ENCODE measurements at regions not wholly inside any gene's neighbourhood (a gene's known extent, or its start where the extent isn't known, plus 50 kb on each side); places are given as distances from the start of the nearest gene placed in this dataset.

- TF ChIP-seq YY1 (IDR thresholded peaks at IDR 0.05) (no peak), SP1 (IDR thresholded peaks at IDR 0.05) (no peak), JUND (IDR thresholded peaks at IDR 0.05) (no peak), NR2F2 (IDR thresholded peaks at IDR 0.05) (no peak), HNF4G (IDR thresholded peaks at IDR 0.05) (no peak), FOXA1 (IDR thresholded peaks at IDR 0.05) (no peak), EGR1 (IDR thresholded peaks at IDR 0.05; ENCODE audit: low read depth in 2 of 2) (no peak), FOXA2 (IDR thresholded peaks at IDR 0.05) (no peak), MAX (IDR thresholded peaks at IDR 0.05) (no peak), RXRA (IDR thresholded peaks at IDR 0.05) (no peak), HNF4A (conservative IDR thresholded peaks at IDR 0.05) (no peak), RAD21 (IDR thresholded peaks at IDR 0.05) (no peak), ZBTB33 (IDR thresholded peaks at IDR 0.05) (no peak), REST (IDR thresholded peaks at IDR 0.05) (no peak)
- TF ChIP-seq, protein P1, sequence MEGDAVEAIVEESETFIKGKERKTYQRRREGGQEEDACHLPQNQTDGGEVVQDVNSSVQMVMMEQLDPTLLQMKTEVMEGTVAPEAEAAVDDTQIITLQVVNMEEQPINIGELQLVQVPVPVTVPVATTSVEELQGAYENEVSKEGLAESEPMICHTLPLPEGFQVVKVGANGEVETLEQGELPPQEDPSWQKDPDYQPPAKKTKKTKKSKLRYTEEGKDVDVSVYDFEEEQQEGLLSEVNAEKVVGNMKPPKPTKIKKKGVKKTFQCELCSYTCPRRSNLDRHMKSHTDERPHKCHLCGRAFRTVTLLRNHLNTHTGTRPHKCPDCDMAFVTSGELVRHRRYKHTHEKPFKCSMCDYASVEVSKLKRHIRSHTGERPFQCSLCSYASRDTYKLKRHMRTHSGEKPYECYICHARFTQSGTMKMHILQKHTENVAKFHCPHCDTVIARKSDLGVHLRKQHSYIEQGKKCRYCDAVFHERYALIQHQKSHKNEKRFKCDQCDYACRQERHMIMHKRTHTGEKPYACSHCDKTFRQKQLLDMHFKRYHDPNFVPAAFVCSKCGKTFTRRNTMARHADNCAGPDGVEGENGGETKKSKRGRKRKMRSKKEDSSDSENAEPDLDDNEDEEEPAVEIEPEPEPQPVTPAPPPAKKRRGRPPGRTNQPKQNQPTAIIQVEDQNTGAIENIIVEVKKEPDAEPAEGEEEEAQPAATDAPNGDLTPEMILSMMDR (IDR thresholded peaks at IDR 0.05; ENCODE audit: low read depth, low read length, missing input control): no peak
- DNase-seq (ENCODE audit: low spot score): no peak
- Histone ChIP-seq H3K9me3 (ENCODE audit: control insufficient read depth in 4 of 4, low read length in 3 of 4) (peaks cover 0 to 2% (median 0%) of the 10 kb centered on the region in 4 donors), H3K4me3 (ENCODE audit: low read depth in 1 of 3, low read length in 3 of 3) (no peak overlapping the region), H3K27ac (ENCODE audit: low read depth in 1 of 2, low read length in 2 of 2) (no peak overlapping the region), H3K27me3 (ENCODE audit: control insufficient read depth in 4 of 4, insufficient read depth in 4 of 4, low read length in 3 of 4) (no peaks in the 10 kb centered on the region), H3K36me3 (ENCODE audit: control insufficient read depth in 4 of 4, insufficient read depth in 3 of 4, low read depth in 1 of 4, low read length in 3 of 4) (no peaks in the 10 kb centered on the region), H3K4me1 (ENCODE audit: control insufficient read depth in 4 of 4, insufficient read depth in 4 of 4, low read length in 3 of 4) (no peaks in the 10 kb centered on the region), H3K9ac (ENCODE audit: low read depth in 1 of 2, low read length in 2 of 2) (no peak overlapping the region)
- WGBS: 60% methylated on average over 4 of the region's 4 CpGs
Observed at GRCh38 chr5:135776457-135776856, 58.0 kb upstream of the SLC25A48 start.

- TF ChIP-seq GABPA (IDR thresholded peaks at IDR 0.05 in 1 of 2, conservative IDR thresholded peaks at IDR 0.05 in 1 of 2) (no peak), HNF4G (IDR thresholded peaks at IDR 0.05) (no peak), HNF4A (conservative IDR thresholded peaks at IDR 0.05) (no peak), YY1 (IDR thresholded peaks at IDR 0.05) (no peak), TAF1 (conservative IDR thresholded peaks at IDR 0.05) (no peak), FOXA1 (IDR thresholded peaks at IDR 0.05) (no peak), ZBTB33 (IDR thresholded peaks at IDR 0.05) (no peak), RXRA (IDR thresholded peaks at IDR 0.05) (no peak), FOXA2 (IDR thresholded peaks at IDR 0.05) (no peak), NR2F2 (IDR thresholded peaks at IDR 0.05) (no peak), EGR1 (IDR thresholded peaks at IDR 0.05; ENCODE audit: low read depth in 2 of 2) (no peak), JUND (IDR thresholded peaks at IDR 0.05) (no peak)
- H3K4me1 ChIP-seq (ENCODE audit: control insufficient read depth in 4 of 4, insufficient read depth in 4 of 4, low read length in 3 of 4): no peaks in the 10 kb centered on the region
- WGBS: 67% methylated on average over 6 of the region's 6 CpGs
- H3K27me3 ChIP-seq (ENCODE audit: control insufficient read depth in 4 of 4, insufficient read depth in 4 of 4, low read length in 3 of 4): peaks cover 0 to 7% (median 1%) of the 10 kb centered on the region in 4 donors
- H3K27ac ChIP-seq (ENCODE audit: low read depth in 1 of 2, low read length in 2 of 2): no peak overlapping the region
- H3K9me3 ChIP-seq (ENCODE audit: control insufficient read depth in 4 of 4, low read length in 3 of 4): peaks cover 0 to 4% (median 0%) of the 10 kb centered on the region in 4 donors
- no peak for DNase-seq (ENCODE audit: low spot score)
- no peak overlapping the region for H3K4me3 ChIP-seq (ENCODE audit: low read depth in 1 of 3, low read length in 3 of 3)
- H3K9ac ChIP-seq (ENCODE audit: low read depth in 1 of 2, low read length in 2 of 2): no peak overlapping the region
- no peaks in the 10 kb centered on the region for H3K36me3 ChIP-seq (ENCODE audit: control insufficient read depth in 4 of 4, insufficient read depth in 3 of 4, low read depth in 1 of 4, low read length in 3 of 4)
Observed at GRCh38 chr5:135761746-135762145, 72.7 kb upstream of the SLC25A48 start.

All from liver (tissue), 8 donors.